Fibroblast of skin of back (primary cell): ENCODE measurements at regions not wholly inside any gene's neighbourhood (a gene's known extent, or its start where the extent isn't known, plus 50 kb on each side); places are given as distances from the start of the nearest gene placed in this dataset.
"Not testable (repeated sequence)": the region's sequence is repeated elsewhere in the genome, so short reads cannot be mapped to it uniquely, and the experiment has no call there.

ENCODE experiments used
- DNase-seq: peaks from one replicate; pipeline ENCODE4 v3.0.0-alpha.2; 2013

- no peak for DNase-seq
Measured at GRCh38 chr10:25811052-25811685, 122.9 kb upstream of the MYO3A start.

GRCh38 chr10:25813511-25813910 lies 120.5 kb upstream of the MYO3A start:
- DNase-seq, result no peak

- no peak for DNase-seq
Measured at GRCh38 chr10:25815236-25815635, 118.8 kb upstream of the MYO3A start.

GRCh38 chr10:25815999-25816768 lies 117.8 kb upstream of the MYO3A start:
- no peak for DNase-seq

- no peak for DNase-seq
Measured at GRCh38 chr10:25817200-25817599, 116.8 kb upstream of the MYO3A start.

- DNase-seq, result no peak
Measured at GRCh38 chr10:25818751-25819150, 115.3 kb upstream of the MYO3A start.

- DNase-seq, result no peak
Measured at GRCh38 chr10:25820472-25820871, 113.6 kb upstream of the MYO3A start.

DNA sequence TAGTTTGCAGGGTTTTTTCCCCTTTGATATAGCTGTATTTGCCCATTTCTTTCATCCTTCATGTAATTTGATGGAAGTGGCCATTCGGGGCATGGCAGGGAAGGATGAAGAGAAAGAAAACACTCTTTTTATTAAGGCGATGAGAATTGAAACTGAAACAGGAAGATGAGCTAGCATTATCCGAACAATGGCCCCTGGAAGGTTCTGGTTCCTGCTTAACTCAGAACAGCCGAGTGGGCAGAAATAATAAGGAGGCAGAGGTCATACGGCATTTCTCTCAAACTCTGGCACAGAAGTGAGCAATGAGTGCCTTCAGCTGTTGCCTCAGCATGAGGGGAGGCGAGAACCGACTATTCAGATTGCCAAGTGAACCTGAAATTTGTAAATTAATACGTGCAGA lies 113.2 kb upstream of the MYO3A start:
- no peak for DNase-seq

GRCh38 chr10:25824050-25824449 lies 110.0 kb upstream of the MYO3A start:
- no peak for DNase-seq

- no peak for DNase-seq
Measured at GRCh38 chr10:25828475-25828874, 105.6 kb upstream of the MYO3A start.

GRCh38 chr10:25831080-25831479 lies 102.9 kb upstream of the MYO3A start:
- DNase-seq, result no peak

DNA sequence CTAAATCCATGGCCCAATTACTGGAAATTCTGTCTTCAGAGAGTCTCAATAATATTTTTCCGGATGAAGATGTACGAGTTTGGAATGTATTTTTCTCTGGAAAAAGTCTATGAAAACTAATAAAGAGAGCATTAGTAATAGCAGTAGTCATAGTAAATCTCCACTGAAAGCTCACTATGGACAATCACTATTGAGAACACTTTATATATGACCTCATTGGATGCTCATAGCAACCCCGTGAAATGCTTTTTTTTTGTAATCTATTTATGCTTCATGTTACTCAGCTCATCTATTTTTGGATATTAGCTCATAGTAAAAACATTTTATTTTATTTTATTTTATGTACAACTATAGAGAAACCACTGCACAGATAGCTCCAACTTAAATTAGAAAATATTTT lies 94.3 kb upstream of the MYO3A start:
- DNase-seq, result peak; percentile 1

DNA sequence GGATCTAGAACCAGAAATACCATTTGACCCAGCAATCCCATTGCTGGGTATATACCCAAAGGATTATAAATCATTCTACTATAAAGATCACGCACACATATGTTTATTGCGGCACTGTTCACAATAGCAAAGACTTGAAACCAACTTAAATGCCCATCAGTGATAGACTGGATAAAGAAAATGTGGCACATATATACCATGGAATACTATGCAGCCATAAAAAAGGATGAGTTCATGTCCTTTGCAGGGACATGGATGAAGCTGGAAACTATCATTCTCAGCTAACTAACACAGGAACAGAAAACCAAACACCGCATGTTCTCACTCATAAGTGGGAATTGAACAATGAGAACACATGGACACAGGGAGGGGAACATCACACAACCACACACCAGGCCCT lies 93.2 kb upstream of the MYO3A start:
- not testable (repeated sequence) for DNase-seq

DNA sequence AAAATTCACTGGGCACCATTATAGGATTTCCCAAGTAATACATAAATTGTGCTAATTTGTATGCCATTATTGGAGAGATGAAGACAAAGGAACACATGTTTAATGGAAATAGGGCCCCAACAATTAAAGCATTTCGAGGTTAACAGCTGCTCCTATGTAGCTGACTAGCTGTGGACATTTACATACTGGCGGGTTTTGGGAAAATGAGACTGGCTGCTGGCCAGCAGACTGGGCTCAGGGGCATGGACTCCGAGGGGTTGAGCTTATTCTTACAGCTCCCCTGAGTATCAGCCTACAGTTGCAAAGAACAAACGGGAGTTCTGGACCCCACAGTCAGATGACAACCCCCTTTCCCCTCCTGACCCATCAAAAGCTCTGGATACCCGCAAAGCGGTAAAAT lies 91.9 kb upstream of the MYO3A start:
- no peak for DNase-seq

- no peak for DNase-seq
Measured at GRCh38 chr10:25843551-25844170, 90.4 kb upstream of the MYO3A start.

GRCh38 chr10:25844716-25845115 lies 89.3 kb upstream of the MYO3A start:
- not testable (repeated sequence) for DNase-seq

- DNase-seq, result no peak
Measured at GRCh38 chr10:25849268-25849667, 84.8 kb upstream of the MYO3A start.

- DNase-seq, result no peak
Measured at GRCh38 chr10:25849988-25850387, 84.0 kb upstream of the MYO3A start.

- no peak for DNase-seq
Measured at GRCh38 chr10:25851548-25851947, 82.5 kb upstream of the MYO3A start.

DNA sequence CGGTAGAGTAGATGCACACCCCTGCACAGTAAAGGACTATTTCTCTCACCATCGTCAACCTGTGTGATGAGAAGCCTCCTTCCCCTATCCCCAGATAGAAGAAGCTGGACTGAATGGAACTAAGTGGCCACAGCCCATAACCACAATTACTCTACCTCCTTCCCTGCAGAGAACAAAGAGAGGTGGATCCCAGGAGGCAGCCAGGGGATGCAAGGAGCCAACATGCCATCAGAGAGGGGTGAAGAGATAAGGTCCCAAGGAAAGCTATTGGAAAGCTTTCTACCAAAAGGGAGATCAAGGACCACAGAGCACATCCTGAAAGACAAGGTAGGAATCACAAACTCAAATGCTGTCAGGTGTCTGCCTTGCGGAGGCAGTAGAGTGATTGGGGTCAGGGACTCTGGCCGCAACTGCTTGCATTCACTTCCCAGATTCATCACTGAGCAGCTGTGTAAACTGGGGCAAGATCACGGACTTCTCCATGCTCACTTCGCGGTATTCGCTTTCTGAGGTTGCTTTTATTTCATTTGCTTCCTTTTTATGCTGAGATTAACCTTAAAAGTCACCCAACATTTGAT lies 81.6 kb upstream of the MYO3A start:
- DNase-seq, result no peak

DNA sequence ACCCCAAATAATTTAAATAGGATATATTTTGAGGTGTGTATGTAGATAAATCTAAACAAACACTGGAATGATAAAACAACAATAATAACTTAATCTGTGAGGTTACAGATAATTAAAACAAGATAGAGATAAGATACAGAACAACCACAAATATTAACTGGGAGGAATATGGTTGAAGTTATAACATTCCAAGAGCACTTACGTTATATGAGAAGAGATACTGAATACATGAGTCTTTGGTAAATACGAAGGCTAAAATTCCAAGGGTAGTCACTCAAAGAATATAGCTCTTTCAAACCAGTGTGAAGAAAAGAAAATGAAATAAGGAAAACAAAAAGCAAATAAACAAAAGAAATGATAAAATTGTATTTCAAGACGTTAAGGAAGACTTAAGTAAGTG lies 76.0 kb upstream of the MYO3A start:
- DNase-seq, result no peak

GRCh38 chr10:25865267-25865666 lies 68.8 kb upstream of the MYO3A start:
- DNase-seq, result no peak

DNA sequence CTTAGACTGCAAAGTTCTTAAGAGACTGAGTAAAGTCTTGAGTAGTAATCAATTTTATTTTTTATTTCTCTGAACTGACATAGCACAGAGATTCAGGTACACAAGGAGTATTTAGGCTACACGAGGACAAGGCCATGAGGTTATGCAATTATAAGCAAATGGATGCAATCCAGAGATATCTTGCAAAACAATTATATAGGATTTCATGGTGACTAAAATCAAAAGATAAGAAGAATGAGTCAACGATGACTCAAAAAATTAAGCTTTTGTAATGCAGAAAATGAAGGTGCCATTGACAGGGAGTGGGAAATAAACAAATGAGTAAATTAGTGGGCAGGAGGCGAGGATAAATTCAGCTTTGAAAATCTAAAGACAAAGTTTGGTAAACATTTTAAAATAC lies 66.7 kb upstream of the MYO3A start:
- DNase-seq, result no peak
